ENCODE measurements at regions not wholly inside any gene's neighbourhood (a gene's known extent, or its start where the extent isn't known, plus 50 kb on each side); places are given as distances from the start of the nearest gene placed in this dataset.

DNA sequence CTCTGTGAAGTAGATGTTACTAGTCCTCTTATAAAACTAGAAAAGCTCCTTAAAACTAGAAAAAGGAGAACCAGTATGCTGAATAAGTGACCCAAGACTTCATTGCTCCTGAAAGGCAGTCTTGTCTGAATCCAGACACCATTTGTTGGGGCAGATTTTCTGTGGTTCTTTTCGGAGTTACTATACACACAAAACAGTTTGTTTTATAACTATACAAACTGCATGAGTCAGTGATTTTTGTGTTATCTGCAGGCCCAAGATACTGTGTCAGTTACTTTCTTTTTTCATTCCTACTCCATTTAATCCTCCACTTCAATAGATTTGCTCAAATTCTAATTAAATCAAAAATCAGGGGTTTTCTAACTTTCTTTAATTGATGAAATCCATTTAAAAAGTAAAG is 244.6 kb downstream of the ARPP21 start:
- POLR2A ChIA-PET, result no interaction called here
- no peak overlapping the region for H3K4me3 ChIP-seq (ENCODE audit: low read depth, low read length)
- H3K36me3 ChIP-seq (ENCODE audit: control insufficient read depth in 2 of 2, insufficient read depth in 1 of 2, low read length in 2 of 2), result no peaks in the 10 kb centered on the region
- no peaks in the 10 kb centered on the region for H3K9me3 ChIP-seq (ENCODE audit: control insufficient read depth, insufficient read depth, low read depth, low read length)
- TF ChIP-seq, protein P1, sequence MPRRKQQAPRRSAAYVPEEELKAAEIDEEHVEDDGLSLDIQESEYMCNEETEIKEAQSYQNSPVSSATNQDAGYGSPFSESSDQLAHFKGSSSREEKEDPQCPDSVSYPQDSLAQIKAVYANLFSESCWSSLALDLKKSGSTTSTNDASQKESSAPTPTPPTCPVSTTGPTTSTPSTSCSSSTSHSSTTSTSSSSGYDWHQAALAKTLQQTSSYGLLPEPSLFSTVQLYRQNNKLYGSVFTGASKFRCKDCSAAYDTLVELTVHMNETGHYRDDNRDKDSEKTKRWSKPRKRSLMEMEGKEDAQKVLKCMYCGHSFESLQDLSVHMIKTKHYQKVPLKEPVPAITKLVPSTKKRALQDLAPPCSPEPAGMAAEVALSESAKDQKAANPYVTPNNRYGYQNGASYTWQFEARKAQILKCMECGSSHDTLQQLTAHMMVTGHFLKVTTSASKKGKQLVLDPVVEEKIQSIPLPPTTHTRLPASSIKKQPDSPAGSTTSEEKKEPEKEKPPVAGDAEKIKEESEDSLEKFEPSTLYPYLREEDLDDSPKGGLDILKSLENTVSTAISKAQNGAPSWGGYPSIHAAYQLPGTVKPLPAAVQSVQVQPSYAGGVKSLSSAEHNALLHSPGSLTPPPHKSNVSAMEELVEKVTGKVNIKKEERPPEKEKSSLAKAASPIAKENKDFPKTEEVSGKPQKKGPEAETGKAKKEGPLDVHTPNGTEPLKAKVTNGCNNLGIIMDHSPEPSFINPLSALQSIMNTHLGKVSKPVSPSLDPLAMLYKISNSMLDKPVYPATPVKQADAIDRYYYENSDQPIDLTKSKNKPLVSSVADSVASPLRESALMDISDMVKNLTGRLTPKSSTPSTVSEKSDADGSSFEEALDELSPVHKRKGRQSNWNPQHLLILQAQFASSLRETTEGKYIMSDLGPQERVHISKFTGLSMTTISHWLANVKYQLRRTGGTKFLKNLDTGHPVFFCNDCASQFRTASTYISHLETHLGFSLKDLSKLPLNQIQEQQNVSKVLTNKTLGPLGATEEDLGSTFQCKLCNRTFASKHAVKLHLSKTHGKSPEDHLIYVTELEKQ (tag by site-specific recombination; IDR thresholded peaks at IDR 0.05; ENCODE audit: borderline replicate concordance), result no peak
- no peak for TF ChIP-seq FEZF1 (tag by site-specific recombination; IDR thresholded peaks at IDR 0.05)
- no peak for TF ChIP-seq ZNF768 (tag by site-specific recombination; IDR thresholded peaks at IDR 0.05)
- no peak for TF ChIP-seq ZNF223 (tag by site-specific recombination; IDR thresholded peaks at IDR 0.05)
- TF ChIP-seq, protein P2, sequence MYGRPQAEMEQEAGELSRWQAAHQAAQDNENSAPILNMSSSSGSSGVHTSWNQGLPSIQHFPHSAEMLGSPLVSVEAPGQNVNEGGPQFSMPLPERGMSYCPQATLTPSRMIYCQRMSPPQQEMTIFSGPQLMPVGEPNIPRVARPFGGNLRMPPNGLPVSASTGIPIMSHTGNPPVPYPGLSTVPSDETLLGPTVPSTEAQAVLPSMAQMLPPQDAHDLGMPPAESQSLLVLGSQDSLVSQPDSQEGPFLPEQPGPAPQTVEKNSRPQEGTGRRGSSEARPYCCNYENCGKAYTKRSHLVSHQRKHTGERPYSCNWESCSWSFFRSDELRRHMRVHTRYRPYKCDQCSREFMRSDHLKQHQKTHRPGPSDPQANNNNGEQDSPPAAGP (tag by site-specific recombination; IDR thresholded peaks at IDR 0.05), result no peak
- TF ChIP-seq ZNF302 (tag by site-specific recombination; IDR thresholded peaks at IDR 0.05; ENCODE audit: low read depth), result no peak
- TF ChIP-seq ZNF544 (tag by site-specific recombination; IDR thresholded peaks at IDR 0.05), result no peak
- TF ChIP-seq ZNF341 (tag by site-specific recombination; IDR thresholded peaks at IDR 0.05; ENCODE audit: low read depth), result no peak
- TF ChIP-seq ZNF221 (tag by site-specific recombination; IDR thresholded peaks at IDR 0.05; ENCODE audit: borderline replicate concordance), result no peak
- no peak for TF ChIP-seq ZNF174 (tag by site-specific recombination; IDR thresholded peaks at IDR 0.05)
- no peak for TF ChIP-seq SP2 (tag by site-specific recombination; IDR thresholded peaks at IDR 0.05)
- TF ChIP-seq ZNF473 (tag by site-specific recombination; IDR thresholded peaks at IDR 0.05), result no peak
- no peak for TF ChIP-seq ZNF600 (tag by site-specific recombination; IDR thresholded peaks at IDR 0.05)
- TF ChIP-seq, protein P3, sequence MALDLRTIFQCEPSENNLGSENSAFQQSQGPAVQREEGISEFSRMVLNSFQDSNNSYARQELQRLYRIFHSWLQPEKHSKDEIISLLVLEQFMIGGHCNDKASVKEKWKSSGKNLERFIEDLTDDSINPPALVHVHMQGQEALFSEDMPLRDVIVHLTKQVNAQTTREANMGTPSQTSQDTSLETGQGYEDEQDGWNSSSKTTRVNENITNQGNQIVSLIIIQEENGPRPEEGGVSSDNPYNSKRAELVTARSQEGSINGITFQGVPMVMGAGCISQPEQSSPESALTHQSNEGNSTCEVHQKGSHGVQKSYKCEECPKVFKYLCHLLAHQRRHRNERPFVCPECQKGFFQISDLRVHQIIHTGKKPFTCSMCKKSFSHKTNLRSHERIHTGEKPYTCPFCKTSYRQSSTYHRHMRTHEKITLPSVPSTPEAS (tag by site-specific recombination; IDR thresholded peaks at IDR 0.05), result no peak
- TF ChIP-seq ZNF837 (tag by site-specific recombination; IDR thresholded peaks at IDR 0.05), result no peak
- no peak for TF ChIP-seq ZBTB20 (tag by site-specific recombination; IDR thresholded peaks at IDR 0.05)
- no peak for TF ChIP-seq ZNF629 (tag by site-specific recombination; IDR thresholded peaks at IDR 0.05)
- H3K27ac ChIP-seq (ENCODE audit: extremely low read depth, low read depth, low read length), result no peak overlapping the region
- CTCF ChIA-PET, result interaction anchor here (0.7 kb wide), 1 partner anchor 21 kb away, joined by 3 read pairs; no protein-coding TSS in a partner anchor
- H3K4me1 ChIP-seq (ENCODE audit: control insufficient read depth, insufficient read depth, low read length), result no peaks in the 10 kb centered on the region

DNA sequence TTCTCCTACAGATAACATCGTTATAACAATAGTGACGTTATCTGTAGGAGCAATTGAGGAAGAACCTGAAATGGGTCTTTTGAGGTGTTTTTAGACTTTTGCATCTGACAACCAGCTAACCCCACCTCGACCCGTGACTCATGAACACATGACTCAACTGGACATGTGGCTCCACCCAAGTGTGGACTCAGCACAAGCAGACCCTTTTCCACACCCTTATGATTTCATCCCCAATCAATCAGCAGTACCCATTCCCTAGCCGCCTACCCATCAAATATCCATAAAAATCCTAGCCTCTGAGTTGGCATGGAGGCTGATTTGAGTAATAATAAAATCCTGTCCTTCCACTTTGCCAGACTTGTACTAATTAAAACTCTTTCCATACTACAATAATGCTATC is 255.4 kb downstream of the ARPP21 start:
- Histone ChIP-seq H3K4me1 (ENCODE audit: control insufficient read depth, insufficient read depth, low read length) (no peaks in the 10 kb centered on the region), H3K4me3 (ENCODE audit: low read depth, low read length) (no peak overlapping the region), H3K36me3 (ENCODE audit: control insufficient read depth in 2 of 2, insufficient read depth in 1 of 2, low read length in 2 of 2) (no peaks in the 10 kb centered on the region), H3K9me3 (ENCODE audit: control insufficient read depth, insufficient read depth, low read depth, low read length) (no peaks in the 10 kb centered on the region), H3K27ac (ENCODE audit: extremely low read depth, low read depth, low read length) (no peak overlapping the region)
- ChIA-PET POLR2A (no interaction called here), CTCF (no interaction called here)
- TF ChIP-seq SP7 (tag by site-specific recombination; IDR thresholded peaks at IDR 0.05) (no peak), MZF1 (tag by site-specific recombination; IDR thresholded peaks at IDR 0.05; ENCODE audit: borderline replicate concordance) (no peak), ZNF266 (tag by site-specific recombination; IDR thresholded peaks at IDR 0.05; ENCODE audit: low read depth) (no peak), ZNF324 (tag by site-specific recombination; IDR thresholded peaks at IDR 0.05) (no peak), ZNF423 (tag by site-specific recombination; IDR thresholded peaks at IDR 0.05) (no peak), ZNF555 (tag by site-specific recombination; conservative IDR thresholded peaks at IDR 0.05) (no peak)
- TF ChIP-seq, protein P4, sequence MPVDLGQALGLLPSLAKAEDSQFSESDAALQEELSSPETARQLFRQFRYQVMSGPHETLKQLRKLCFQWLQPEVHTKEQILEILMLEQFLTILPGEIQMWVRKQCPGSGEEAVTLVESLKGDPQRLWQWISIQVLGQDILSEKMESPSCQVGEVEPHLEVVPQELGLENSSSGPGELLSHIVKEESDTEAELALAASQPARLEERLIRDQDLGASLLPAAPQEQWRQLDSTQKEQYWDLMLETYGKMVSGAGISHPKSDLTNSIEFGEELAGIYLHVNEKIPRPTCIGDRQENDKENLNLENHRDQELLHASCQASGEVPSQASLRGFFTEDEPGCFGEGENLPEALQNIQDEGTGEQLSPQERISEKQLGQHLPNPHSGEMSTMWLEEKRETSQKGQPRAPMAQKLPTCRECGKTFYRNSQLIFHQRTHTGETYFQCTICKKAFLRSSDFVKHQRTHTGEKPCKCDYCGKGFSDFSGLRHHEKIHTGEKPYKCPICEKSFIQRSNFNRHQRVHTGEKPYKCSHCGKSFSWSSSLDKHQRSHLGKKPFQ (tag by site-specific recombination; IDR thresholded peaks at IDR 0.05), result no peak
- TF ChIP-seq, protein P5, sequence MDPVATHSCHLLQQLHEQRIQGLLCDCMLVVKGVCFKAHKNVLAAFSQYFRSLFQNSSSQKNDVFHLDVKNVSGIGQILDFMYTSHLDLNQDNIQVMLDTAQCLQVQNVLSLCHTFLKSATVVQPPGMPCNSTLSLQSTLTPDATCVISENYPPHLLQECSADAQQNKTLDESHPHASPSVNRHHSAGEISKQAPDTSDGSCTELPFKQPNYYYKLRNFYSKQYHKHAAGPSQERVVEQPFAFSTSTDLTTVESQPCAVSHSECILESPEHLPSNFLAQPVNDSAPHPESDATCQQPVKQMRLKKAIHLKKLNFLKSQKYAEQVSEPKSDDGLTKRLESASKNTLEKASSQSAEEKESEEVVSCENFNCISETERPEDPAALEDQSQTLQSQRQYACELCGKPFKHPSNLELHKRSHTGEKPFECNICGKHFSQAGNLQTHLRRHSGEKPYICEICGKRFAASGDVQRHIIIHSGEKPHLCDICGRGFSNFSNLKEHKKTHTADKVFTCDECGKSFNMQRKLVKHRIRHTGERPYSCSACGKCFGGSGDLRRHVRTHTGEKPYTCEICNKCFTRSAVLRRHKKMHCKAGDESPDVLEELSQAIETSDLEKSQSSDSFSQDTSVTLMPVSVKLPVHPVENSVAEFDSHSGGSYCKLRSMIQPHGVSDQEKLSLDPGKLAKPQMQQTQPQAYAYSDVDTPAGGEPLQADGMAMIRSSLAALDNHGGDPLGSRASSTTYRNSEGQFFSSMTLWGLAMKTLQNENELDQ (tag by site-specific recombination; IDR thresholded peaks at IDR 0.05; ENCODE audit: low read depth), result no peak
- TF ChIP-seq, protein P6, sequence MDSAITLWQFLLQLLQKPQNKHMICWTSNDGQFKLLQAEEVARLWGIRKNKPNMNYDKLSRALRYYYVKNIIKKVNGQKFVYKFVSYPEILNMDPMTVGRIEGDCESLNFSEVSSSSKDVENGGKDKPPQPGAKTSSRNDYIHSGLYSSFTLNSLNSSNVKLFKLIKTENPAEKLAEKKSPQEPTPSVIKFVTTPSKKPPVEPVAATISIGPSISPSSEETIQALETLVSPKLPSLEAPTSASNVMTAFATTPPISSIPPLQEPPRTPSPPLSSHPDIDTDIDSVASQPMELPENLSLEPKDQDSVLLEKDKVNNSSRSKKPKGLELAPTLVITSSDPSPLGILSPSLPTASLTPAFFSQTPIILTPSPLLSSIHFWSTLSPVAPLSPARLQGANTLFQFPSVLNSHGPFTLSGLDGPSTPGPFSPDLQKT (IDR thresholded peaks at IDR 0.05; ENCODE audit: borderline replicate concordance, low read depth, low read length), result no peak

Data from HEK293 (cell line).